ENCODE measurements at regions not wholly inside any gene's neighbourhood (a gene's known extent, or its start where the extent isn't known, plus 50 kb on each side); places are given as distances from the start of the nearest gene placed in this dataset.
"Not testable (repeated sequence)": the region's sequence is repeated elsewhere in the genome, so short reads cannot be mapped to it uniquely, and the experiment has no call there.

GRCh38 chr6:150741633-150742200 is 123.8 kb upstream of the MTHFD1L start:
- no peaks in the 10 kb centered on the region for H3K4me1 Mint-ChIP-seq
- H3K4me3 Mint-ChIP-seq: no peak overlapping the region
- ATAC-seq (no peak), DNase-seq (no peak)
- H3K36me3 Mint-ChIP-seq (ENCODE audit: low read depth): no peaks in the 10 kb centered on the region
- peaks cover 10% of the 10 kb centered on the region for H3K27me3 Mint-ChIP-seq
- H3K9me3 ChIP-seq (ENCODE audit: control insufficient read depth, low read length, poor library complexity, severe bottlenecking): no peaks in the 10 kb centered on the region
- H3K27ac Mint-ChIP-seq: no peak overlapping the region

GRCh38 chr6:150744522-150745260 is 120.8 kb upstream of the MTHFD1L start:
- H3K27me3 Mint-ChIP-seq: peaks cover 10% of the 10 kb centered on the region
- no peaks in the 10 kb centered on the region for H3K9me3 ChIP-seq (ENCODE audit: control insufficient read depth, low read length, poor library complexity, severe bottlenecking)
- DNase-seq (no peak), ATAC-seq (no peak)
- no peak overlapping the region for H3K27ac Mint-ChIP-seq
- peaks cover 3% of the 10 kb centered on the region for H3K4me1 Mint-ChIP-seq
- H3K36me3 Mint-ChIP-seq (ENCODE audit: low read depth): peaks cover 2% of the 10 kb centered on the region
- H3K4me3 Mint-ChIP-seq: no peak overlapping the region

- H3K9me3 ChIP-seq (ENCODE audit: control insufficient read depth, low read length, poor library complexity, severe bottlenecking): no peaks in the 10 kb centered on the region
- Mint-ChIP-seq H3K36me3 (ENCODE audit: low read depth) (peaks cover 2% of the 10 kb centered on the region), H3K27ac (no peak overlapping the region), H3K4me3 (no peak overlapping the region), H3K4me1 (peaks cover 3% of the 10 kb centered on the region), H3K27me3 (peaks cover 10% of the 10 kb centered on the region)
- DNase-seq (no peak), ATAC-seq (no peak)
Observed at GRCh38 chr6:150745896-150746295, 119.6 kb upstream of the MTHFD1L start.

GRCh38 chr6:150747155-150747554 is 118.3 kb upstream of the MTHFD1L start:
- no peak for ATAC-seq
- Mint-ChIP-seq H3K4me3 (no peak overlapping the region), H3K27ac (no peak overlapping the region)

GRCh38 chr6:150749091-150749670 is 116.3 kb upstream of the MTHFD1L start:
- Mint-ChIP-seq H3K36me3 (ENCODE audit: low read depth) (peaks cover 5% of the 10 kb centered on the region), H3K27me3 (peaks cover 5% of the 10 kb centered on the region), H3K27ac (no peak overlapping the region), H3K4me3 (no peak overlapping the region), H3K4me1 (peaks cover 7% of the 10 kb centered on the region)
- H3K9me3 ChIP-seq (ENCODE audit: control insufficient read depth, low read length, poor library complexity, severe bottlenecking): no peaks in the 10 kb centered on the region
- ATAC-seq (no peak), DNase-seq (no peak)

More at GRCh38 chr6:150747155-150747554, 118.3 kb upstream of the MTHFD1L start:
- Mint-ChIP-seq H3K27me3 (peaks cover 5% of the 10 kb centered on the region), H3K4me1 (peaks cover 3% of the 10 kb centered on the region), H3K36me3 (ENCODE audit: low read depth) (peaks cover 2% of the 10 kb centered on the region)
- no peak for DNase-seq
- H3K9me3 ChIP-seq (ENCODE audit: control insufficient read depth, low read length, poor library complexity, severe bottlenecking): no peaks in the 10 kb centered on the region

- Mint-ChIP-seq H3K4me3 (no peak overlapping the region), H3K4me1 (peaks cover 9% of the 10 kb centered on the region), H3K27me3 (peaks cover 3% of the 10 kb centered on the region)
Observed at GRCh38 chr6:150751296-150751695, 114.2 kb upstream of the MTHFD1L start.

GRCh38 chr6:150752409-150752808 is 113.1 kb upstream of the MTHFD1L start:
- no peak for DNase-seq
- ATAC-seq: no peak
- Mint-ChIP-seq H3K36me3 (ENCODE audit: low read depth) (peaks cover 5% of the 10 kb centered on the region), H3K27me3 (no peaks in the 10 kb centered on the region), H3K27ac (no peak overlapping the region), H3K4me3 (no peak overlapping the region), H3K4me1 (peaks cover 9% of the 10 kb centered on the region)
- no peaks in the 10 kb centered on the region for H3K9me3 ChIP-seq (ENCODE audit: control insufficient read depth, low read length, poor library complexity, severe bottlenecking)

More at GRCh38 chr6:150751296-150751695, 114.2 kb upstream of the MTHFD1L start:
- peaks cover 5% of the 10 kb centered on the region for H3K36me3 Mint-ChIP-seq (ENCODE audit: low read depth)
- H3K9me3 ChIP-seq (ENCODE audit: control insufficient read depth, low read length, poor library complexity, severe bottlenecking): no peaks in the 10 kb centered on the region
- no peak for ATAC-seq
- no peak overlapping the region for H3K27ac Mint-ChIP-seq
- no peak for DNase-seq

- H3K4me3 Mint-ChIP-seq: no peak overlapping the region
- peaks cover 5% of the 10 kb centered on the region for H3K4me1 Mint-ChIP-seq
- no peaks in the 10 kb centered on the region for H3K27me3 Mint-ChIP-seq
- no peaks in the 10 kb centered on the region for H3K9me3 ChIP-seq (ENCODE audit: control insufficient read depth, low read length, poor library complexity, severe bottlenecking)
- H3K36me3 Mint-ChIP-seq (ENCODE audit: low read depth): peaks cover 5% of the 10 kb centered on the region
- ATAC-seq (no peak), DNase-seq (no peak)
- H3K27ac Mint-ChIP-seq: no peak overlapping the region
Observed at GRCh38 chr6:150753371-150754064, 112.0 kb upstream of the MTHFD1L start.

- Mint-ChIP-seq H3K36me3 (ENCODE audit: low read depth) (peaks cover 3% of the 10 kb centered on the region), H3K27me3 (no peaks in the 10 kb centered on the region), H3K4me1 (peaks cover 5% of the 10 kb centered on the region), H3K27ac (no peak overlapping the region), H3K4me3 (no peak overlapping the region)
- ATAC-seq (no peak), DNase-seq (no peak)
- H3K9me3 ChIP-seq (ENCODE audit: control insufficient read depth, low read length, poor library complexity, severe bottlenecking): no peaks in the 10 kb centered on the region
Observed at GRCh38 chr6:150755042-150755441, 110.5 kb upstream of the MTHFD1L start.

GRCh38 chr6:150755524-150755923 is 110.0 kb upstream of the MTHFD1L start:
- Mint-ChIP-seq H3K36me3 (ENCODE audit: low read depth) (peaks cover 3% of the 10 kb centered on the region), H3K27ac (no peak overlapping the region), H3K27me3 (no peaks in the 10 kb centered on the region), H3K4me3 (no peak overlapping the region), H3K4me1 (peaks cover 5% of the 10 kb centered on the region)
- ATAC-seq (no peak), DNase-seq (no peak)
- H3K9me3 ChIP-seq (ENCODE audit: control insufficient read depth, low read length, poor library complexity, severe bottlenecking): no peaks in the 10 kb centered on the region

- H3K36me3 Mint-ChIP-seq (ENCODE audit: low read depth): peaks cover 3% of the 10 kb centered on the region
- DNase-seq (no peak), ATAC-seq (no peak)
- H3K9me3 ChIP-seq (ENCODE audit: control insufficient read depth, low read length, poor library complexity, severe bottlenecking): no peaks in the 10 kb centered on the region
- no peak overlapping the region for H3K4me3 Mint-ChIP-seq
- H3K4me1 Mint-ChIP-seq: peaks cover 5% of the 10 kb centered on the region
- H3K27ac Mint-ChIP-seq: no peak overlapping the region
- H3K27me3 Mint-ChIP-seq: no peaks in the 10 kb centered on the region
Observed at GRCh38 chr6:150756173-150756572, 109.3 kb upstream of the MTHFD1L start.

GRCh38 chr6:150757807-150758206 is 107.7 kb upstream of the MTHFD1L start:
- not testable (repeated sequence) for H3K36me3 Mint-ChIP-seq (ENCODE audit: low read depth); H3K4me1 Mint-ChIP-seq; H3K9me3 ChIP-seq (ENCODE audit: control insufficient read depth, low read length, poor library complexity, severe bottlenecking); ATAC-seq; H3K27me3 Mint-ChIP-seq; H3K4me3 Mint-ChIP-seq; DNase-seq; H3K27ac Mint-ChIP-seq

GRCh38 chr6:150759483-150759882 is 106.0 kb upstream of the MTHFD1L start:
- Mint-ChIP-seq H3K36me3 (ENCODE audit: low read depth) (peaks cover 3% of the 10 kb centered on the region), H3K4me1 (peaks cover under 1% of the 10 kb centered on the region), H3K4me3 (no peak overlapping the region), H3K27me3 (no peaks in the 10 kb centered on the region), H3K27ac (no peak overlapping the region)
- no peak for ATAC-seq
- DNase-seq: no peak
- H3K9me3 ChIP-seq (ENCODE audit: control insufficient read depth, low read length, poor library complexity, severe bottlenecking): no peaks in the 10 kb centered on the region
